Astrocyte (in vitro differentiated cells and primary cell): ENCODE measurements at regions not wholly inside any gene's neighbourhood (a gene's known extent, or its start where the extent isn't known, plus 50 kb on each side); places are given as distances from the start of the nearest gene placed in this dataset.

Experiments
- DNase-seq: peaks from one replicate; pipeline ENCODE4 v3.0.0-alpha.2; 2010; ENCODE audit warnings: low read depth
- FAIRE-seq: peaks from 2 replicates; lab custom pipeline; 2011; peaks lifted over from hg19 to GRCh38; lab: Jason Lieb, UNC
- H2AFZ ChIP-seq: 2 replicates; pipeline ENCODE4 v1.6.0; 2012; ENCODE audit warnings: low read depth, low read length, inconsistent platforms
- H3K27ac ChIP-seq: 2 replicates; pipeline ENCODE4 v1.5.1; 2011; ENCODE audit warnings: low read depth, low read length, inconsistent platforms
- H3K27me3 ChIP-seq: 2 replicates; pipeline ENCODE4 v1.6.0; 2011; ENCODE audit warnings: low read length, inconsistent platforms; ENCODE audit not compliant: insufficient read depth
- H3K36me3 ChIP-seq: 2 replicates; pipeline ENCODE4 v1.5.1; 2011; ENCODE audit warnings: low read length, inconsistent platforms; ENCODE audit not compliant: insufficient read depth
- H3K4me1 ChIP-seq: 2 replicates; pipeline ENCODE4 v1.5.1; 2011; ENCODE audit warnings: low read length, inconsistent platforms; ENCODE audit not compliant: insufficient read depth
- H3K4me2 ChIP-seq: 2 replicates; pipeline ENCODE4 v1.6.0; 2012; ENCODE audit warnings: low read length, inconsistent platforms
- H3K4me3 ChIP-seq: 2 replicates; pipeline ENCODE4 v1.5.1; 2011; ENCODE audit warnings: low read depth, mild to moderate bottlenecking, low read length, inconsistent platforms; ENCODE audit not compliant: insufficient read depth
- H3K79me2 ChIP-seq: 2 replicates; pipeline ENCODE4 v1.6.0; 2012; ENCODE audit warnings: mild to moderate bottlenecking, low read length, inconsistent platforms; ENCODE audit not compliant: insufficient read depth
- H3K9ac ChIP-seq: 2 replicates; pipeline ENCODE4 v1.6.0; 2012; ENCODE audit warnings: mild to moderate bottlenecking, low read length, inconsistent platforms
- H3K9me3 ChIP-seq: 2 replicates; pipeline ENCODE4 v1.5.1; 2012; ENCODE audit warnings: low read depth, mild to moderate bottlenecking, low read length, inconsistent platforms; ENCODE audit not compliant: insufficient read depth
- H4K20me1 ChIP-seq: 2 replicates; pipeline ENCODE4 v1.6.0; 2012; ENCODE audit warnings: low read length, inconsistent platforms; ENCODE audit not compliant: insufficient read depth
- H3K27ac Mint-ChIP-seq: one replicate; pipeline ENCODE4 v1.8.0; 2021; ENCODE audit warnings: mild to moderate bottlenecking, mixed read lengths; ENCODE audit not compliant: unreplicated experiment
- H3K27me3 Mint-ChIP-seq: one replicate; pipeline ENCODE4 v1.8.0; 2021; ENCODE audit warnings: low read depth, mixed read lengths; ENCODE audit not compliant: unreplicated experiment
- H3K36me3 Mint-ChIP-seq: one replicate; pipeline ENCODE4 v1.8.0; 2021; ENCODE audit warnings: low read depth, mixed read lengths; ENCODE audit not compliant: unreplicated experiment
- H3K4me1 Mint-ChIP-seq: one replicate; pipeline ENCODE4 v1.8.0; 2021; ENCODE audit warnings: low read depth, mixed read lengths; ENCODE audit not compliant: unreplicated experiment
- H3K4me3 Mint-ChIP-seq: one replicate; pipeline ENCODE4 v1.8.0; 2021; ENCODE audit warnings: mild to moderate bottlenecking, moderate library complexity, mixed read lengths; ENCODE audit not compliant: unreplicated experiment
- H3K9me3 Mint-ChIP-seq: one replicate; pipeline ENCODE4 v1.8.0; 2021; ENCODE audit warnings: mild to moderate bottlenecking, mixed read lengths; ENCODE audit not compliant: unreplicated experiment
- EZH2 ChIP-seq: IDR thresholded peaks from 2 replicates; pipeline ENCODE4 v1.6.1; 2012; ENCODE audit warnings: mild to moderate bottlenecking, low read length, inconsistent platforms; ENCODE audit not compliant: insufficient read depth
- TF ChIP-seq, protein P1 (sequence below): IDR thresholded peaks from 2 replicates; pipeline ENCODE4 v1.5.1; 2011; ENCODE audit warnings: low read depth, mild to moderate bottlenecking, inconsistent platforms, low read length, moderate library complexity; ENCODE audit not compliant: insufficient read depth

DNA sequence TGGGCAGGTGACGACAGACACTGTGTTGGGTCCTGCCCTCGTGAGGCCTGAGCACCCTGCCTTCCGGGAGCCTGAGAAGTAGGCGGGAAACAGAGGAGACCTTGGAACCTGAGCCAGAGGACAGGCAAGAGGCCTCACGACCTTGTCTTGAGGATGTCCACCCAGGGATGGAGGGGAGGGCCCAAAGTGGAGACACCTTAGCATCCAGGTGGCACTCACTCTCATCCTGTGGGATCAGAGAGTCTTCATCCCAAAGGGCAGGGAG is 347.2 kb downstream of the NPHP4 start:
- H3K27ac Mint-ChIP-seq: no peak overlapping the region
- no peaks in the 10 kb centered on the region for H3K36me3 Mint-ChIP-seq
- Histone ChIP-seq H3K9ac (no peak overlapping the region), H3K4me1 (no peaks in the 10 kb centered on the region), H3K27me3 (no peaks in the 10 kb centered on the region), H3K79me2 (no peaks in the 10 kb centered on the region), H4K20me1 (no peaks in the 10 kb centered on the region), H3K4me2 (no peak overlapping the region), H2AFZ (no peak overlapping the region), H3K36me3 (no peaks in the 10 kb centered on the region), H3K9me3 (peaks cover 17% of the 10 kb centered on the region), H3K4me3 (no peak overlapping the region), H3K27ac (no peak overlapping the region)
- H3K27me3 Mint-ChIP-seq: peaks cover 11% of the 10 kb centered on the region
- no peak for DNase-seq
- peaks cover 27% of the 10 kb centered on the region for H3K9me3 Mint-ChIP-seq
- TF ChIP-seq, protein P1, sequence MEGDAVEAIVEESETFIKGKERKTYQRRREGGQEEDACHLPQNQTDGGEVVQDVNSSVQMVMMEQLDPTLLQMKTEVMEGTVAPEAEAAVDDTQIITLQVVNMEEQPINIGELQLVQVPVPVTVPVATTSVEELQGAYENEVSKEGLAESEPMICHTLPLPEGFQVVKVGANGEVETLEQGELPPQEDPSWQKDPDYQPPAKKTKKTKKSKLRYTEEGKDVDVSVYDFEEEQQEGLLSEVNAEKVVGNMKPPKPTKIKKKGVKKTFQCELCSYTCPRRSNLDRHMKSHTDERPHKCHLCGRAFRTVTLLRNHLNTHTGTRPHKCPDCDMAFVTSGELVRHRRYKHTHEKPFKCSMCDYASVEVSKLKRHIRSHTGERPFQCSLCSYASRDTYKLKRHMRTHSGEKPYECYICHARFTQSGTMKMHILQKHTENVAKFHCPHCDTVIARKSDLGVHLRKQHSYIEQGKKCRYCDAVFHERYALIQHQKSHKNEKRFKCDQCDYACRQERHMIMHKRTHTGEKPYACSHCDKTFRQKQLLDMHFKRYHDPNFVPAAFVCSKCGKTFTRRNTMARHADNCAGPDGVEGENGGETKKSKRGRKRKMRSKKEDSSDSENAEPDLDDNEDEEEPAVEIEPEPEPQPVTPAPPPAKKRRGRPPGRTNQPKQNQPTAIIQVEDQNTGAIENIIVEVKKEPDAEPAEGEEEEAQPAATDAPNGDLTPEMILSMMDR: no peak
- TF ChIP-seq EZH2: no peak
- FAIRE-seq: no peak
- H3K4me3 Mint-ChIP-seq: no peak overlapping the region
- H3K4me1 Mint-ChIP-seq: no peaks in the 10 kb centered on the region

DNA sequence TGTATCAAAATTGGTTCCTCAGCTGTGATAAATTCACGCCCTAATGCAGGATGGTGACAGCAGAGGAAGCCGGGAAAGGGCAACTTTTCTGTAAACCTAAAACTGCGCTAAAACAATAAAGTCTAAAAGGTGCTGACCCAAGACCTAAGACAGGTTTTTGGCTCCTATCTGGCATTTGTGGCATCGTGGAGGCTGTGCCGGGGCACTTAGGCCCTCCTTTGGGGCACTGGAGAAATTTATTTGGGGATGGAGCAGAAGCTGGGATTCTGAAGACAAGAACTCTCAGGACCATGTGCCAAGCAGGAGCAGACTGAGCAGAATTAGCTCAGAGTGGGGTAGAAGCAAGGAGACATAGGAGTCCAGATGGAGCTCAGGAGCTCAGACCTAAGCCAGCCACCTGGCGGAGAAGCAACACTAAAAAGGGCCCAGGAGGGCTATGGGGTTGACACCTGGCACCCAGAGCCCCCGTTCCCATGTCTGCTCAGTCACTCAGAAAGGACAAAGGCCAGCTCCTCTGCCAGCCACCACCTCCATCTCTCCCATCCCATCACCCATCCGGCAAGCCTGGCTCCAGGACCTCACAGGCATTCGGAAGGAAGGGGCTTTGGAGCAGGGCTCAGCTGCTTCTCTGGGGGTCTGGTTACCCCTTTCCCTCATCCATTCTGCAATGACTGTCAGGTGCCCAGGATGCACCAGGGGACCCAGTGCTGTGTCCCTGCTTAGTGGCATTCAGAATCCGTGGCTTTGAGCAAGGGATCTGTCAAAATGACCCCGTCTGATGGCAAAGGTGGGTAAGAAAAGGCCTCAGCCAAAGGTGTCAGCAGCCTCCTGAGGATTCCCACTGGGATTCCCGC is 347.7 kb downstream of the NPHP4 start:
- H3K4me1 ChIP-seq: no peaks in the 10 kb centered on the region
- H3K27ac ChIP-seq: no peak overlapping the region
- no peak overlapping the region for H2AFZ ChIP-seq
- Mint-ChIP-seq H3K27ac (no peak overlapping the region), H3K4me1 (no peaks in the 10 kb centered on the region), H3K9me3 (peaks cover 27% of the 10 kb centered on the region), H3K27me3 (peaks cover 12% of the 10 kb centered on the region), H3K36me3 (no peaks in the 10 kb centered on the region), H3K4me3 (no peak overlapping the region)
- FAIRE-seq: no peak
- H3K79me2 ChIP-seq: no peaks in the 10 kb centered on the region
- H3K27me3 ChIP-seq: no peaks in the 10 kb centered on the region
- no peaks in the 10 kb centered on the region for H4K20me1 ChIP-seq
- H3K4me2 ChIP-seq: no peak overlapping the region
- H3K4me3 ChIP-seq: no peak overlapping the region
- TF ChIP-seq, protein P1: no peak
- no peak for TF ChIP-seq EZH2
- peaks cover 17% of the 10 kb centered on the region for H3K9me3 ChIP-seq
- H3K36me3 ChIP-seq: no peaks in the 10 kb centered on the region
- H3K9ac ChIP-seq: no peak overlapping the region
- no peak for DNase-seq
